ENCODE measurements at regions not wholly inside any gene's neighbourhood (a gene's known extent, or its start where the extent isn't known, plus 50 kb on each side); places are given as distances from the start of the nearest gene placed in this dataset.

DNA sequence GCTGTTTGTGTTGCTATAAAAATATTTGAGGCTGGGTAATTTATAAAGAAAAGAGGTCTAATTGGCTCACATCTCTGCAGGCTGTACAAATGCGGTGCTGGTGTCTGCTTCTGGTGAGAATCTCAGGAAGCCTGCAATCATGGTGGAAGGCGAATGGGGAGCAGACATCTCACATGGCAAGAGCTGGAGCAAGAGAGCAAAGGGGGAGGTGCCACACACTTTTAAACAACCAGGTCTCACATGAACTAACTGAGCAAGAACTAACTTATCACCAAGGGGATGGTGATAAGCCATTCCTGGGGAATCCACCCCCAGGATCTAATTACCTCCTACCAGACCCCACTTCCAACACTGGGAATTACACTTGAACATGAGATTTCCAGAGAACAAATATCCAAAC, 300.7 kb upstream of the MDGA2 start:
- TF ChIP-seq, protein P1, sequence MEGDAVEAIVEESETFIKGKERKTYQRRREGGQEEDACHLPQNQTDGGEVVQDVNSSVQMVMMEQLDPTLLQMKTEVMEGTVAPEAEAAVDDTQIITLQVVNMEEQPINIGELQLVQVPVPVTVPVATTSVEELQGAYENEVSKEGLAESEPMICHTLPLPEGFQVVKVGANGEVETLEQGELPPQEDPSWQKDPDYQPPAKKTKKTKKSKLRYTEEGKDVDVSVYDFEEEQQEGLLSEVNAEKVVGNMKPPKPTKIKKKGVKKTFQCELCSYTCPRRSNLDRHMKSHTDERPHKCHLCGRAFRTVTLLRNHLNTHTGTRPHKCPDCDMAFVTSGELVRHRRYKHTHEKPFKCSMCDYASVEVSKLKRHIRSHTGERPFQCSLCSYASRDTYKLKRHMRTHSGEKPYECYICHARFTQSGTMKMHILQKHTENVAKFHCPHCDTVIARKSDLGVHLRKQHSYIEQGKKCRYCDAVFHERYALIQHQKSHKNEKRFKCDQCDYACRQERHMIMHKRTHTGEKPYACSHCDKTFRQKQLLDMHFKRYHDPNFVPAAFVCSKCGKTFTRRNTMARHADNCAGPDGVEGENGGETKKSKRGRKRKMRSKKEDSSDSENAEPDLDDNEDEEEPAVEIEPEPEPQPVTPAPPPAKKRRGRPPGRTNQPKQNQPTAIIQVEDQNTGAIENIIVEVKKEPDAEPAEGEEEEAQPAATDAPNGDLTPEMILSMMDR (conservative IDR thresholded peaks at IDR 0.05), result no peak
- TF ChIP-seq ZFX (IDR thresholded peaks at IDR 0.05), result no peak

Data from C4-2B (cell line).